ENCODE measurements at regions not wholly inside any gene's neighbourhood (a gene's known extent, or its start where the extent isn't known, plus 50 kb on each side); places are given as distances from the start of the nearest gene placed in this dataset.

- FAIRE-seq, result no peak
- no peak overlapping the region for H3K4ac ChIP-seq (replicated peaks; ENCODE audit: insufficient read length, low read depth, low read length)
- no peaks in the 10 kb centered on the region for H3K79me2 ChIP-seq (ENCODE audit: control insufficient read depth in 1 of 2, insufficient read depth in 2 of 2, low read length in 2 of 2)
- H3K56ac ChIP-seq (replicated peaks; ENCODE audit: insufficient read length, low read depth, low read length), result no peak overlapping the region
- no peaks in the 10 kb centered on the region for H3K36me3 ChIP-seq (ENCODE audit: control insufficient read depth in 2 of 4, insufficient read depth in 4 of 4, low read length in 3 of 4)
- no peak overlapping the region for H3K27ac ChIP-seq (ENCODE audit: low read depth, low read length)
- H3K14ac ChIP-seq (ENCODE audit: insufficient read length), result no peak overlapping the region
- H2BK20ac ChIP-seq (ENCODE audit: low read length), result no peak overlapping the region
- no peaks in the 10 kb centered on the region for H3K4me1 ChIP-seq (replicated peaks in 1 of 4; ENCODE audit: control insufficient read depth in 3 of 4, insufficient read depth in 4 of 4, low read length in 3 of 4)
- ChIA-PET CTCF (ENCODE audit: partially characterized antibody) (interaction anchor here (1.0 kb wide), 1 partner anchor 10 kb away, joined by 3 read pairs; no protein-coding TSS in a partner anchor), POLR2A (ENCODE audit: partially characterized antibody) (no interaction called here)
- no peak overlapping the region for H4K91ac ChIP-seq (replicated peaks; ENCODE audit: insufficient read length, low read length)
- H2BK5ac ChIP-seq (ENCODE audit: low read depth, low read length), result no peak overlapping the region
- H2BK12ac ChIP-seq (ENCODE audit: low read depth, low read length), result no peak overlapping the region
- H3K18ac ChIP-seq (ENCODE audit: extremely low read depth, low read length), result no peak overlapping the region
- no peaks in the 10 kb centered on the region for H4K20me1 ChIP-seq (replicated peaks in 1 of 2; ENCODE audit: control insufficient read depth in 1 of 2, insufficient read depth in 2 of 2, low read length in 2 of 2)
- WGBS, 2 experiments (ENCODE audit: extremely low coverage in 1 of 2, insufficient coverage in 1 of 2, insufficient read length in 1 of 2, insufficient replicate concordance in 2 of 2, low coverage in 1 of 2, low lambda C conversion rate in 2 of 2, missing lambda C conversion rate in 1 of 2), result 87% methylated on average over 2 of the region's 2 CpGs; no CpG with 5 or more reads in 1 of the 2 experiments
- H3K27me3 ChIP-seq (replicated peaks in 1 of 4; ENCODE audit: control insufficient read depth in 3 of 4, extremely low read depth in 1 of 4, insufficient read depth in 3 of 4, low read length in 3 of 4), result no peaks in the 10 kb centered on the region
- no peaks in the 10 kb centered on the region for H3K79me1 ChIP-seq (ENCODE audit: low read depth, low read length)
- no peak overlapping the region for H2BK15ac ChIP-seq (ENCODE audit: low read length)
- H2BK120ac ChIP-seq (replicated peaks; ENCODE audit: low read depth, low read length), result no peak overlapping the region
- peaks cover 0 to 5% of the 10 kb centered on the region in 2 experiments; a peak in 1 of 4 replicates for H3K9me3 ChIP-seq (ENCODE audit: insufficient read depth in 2 of 2, low read depth in 1 of 2, low read length in 1 of 2)
- no peak overlapping the region for H2AK5ac ChIP-seq (ENCODE audit: low read depth, low read length)
- no peak overlapping the region for H3K4me3 ChIP-seq (ENCODE audit: extremely low read depth in 1 of 4, insufficient read depth in 2 of 4, low read depth in 3 of 4, low read length in 4 of 4)
- no peak for DNase-seq (ENCODE audit: low read depth in 1 of 2, low spot score in 2 of 2)
- no peak overlapping the region for H4K8ac ChIP-seq (ENCODE audit: extremely low read depth, insufficient read depth, low read length)
- H3K4me2 ChIP-seq (ENCODE audit: insufficient read depth in 1 of 2, low read depth in 2 of 2, low read length in 2 of 2), result no peak overlapping the region
- H3K9ac ChIP-seq (replicated peaks in 1 of 4; ENCODE audit: extremely low read depth in 1 of 4, low read depth in 3 of 4, low read length in 3 of 4), result no peak overlapping the region
- H4K5ac ChIP-seq (ENCODE audit: insufficient read length, low read depth, low read length), result no peak overlapping the region
- no peaks in the 10 kb centered on the region for H3K23me2 ChIP-seq (ENCODE audit: low read depth, low read length)
- H3K23ac ChIP-seq (ENCODE audit: insufficient read length), result no peak overlapping the region
- H2AFZ ChIP-seq (ENCODE audit: low read length), result no peak overlapping the region
- TF ChIP-seq, protein P1, sequence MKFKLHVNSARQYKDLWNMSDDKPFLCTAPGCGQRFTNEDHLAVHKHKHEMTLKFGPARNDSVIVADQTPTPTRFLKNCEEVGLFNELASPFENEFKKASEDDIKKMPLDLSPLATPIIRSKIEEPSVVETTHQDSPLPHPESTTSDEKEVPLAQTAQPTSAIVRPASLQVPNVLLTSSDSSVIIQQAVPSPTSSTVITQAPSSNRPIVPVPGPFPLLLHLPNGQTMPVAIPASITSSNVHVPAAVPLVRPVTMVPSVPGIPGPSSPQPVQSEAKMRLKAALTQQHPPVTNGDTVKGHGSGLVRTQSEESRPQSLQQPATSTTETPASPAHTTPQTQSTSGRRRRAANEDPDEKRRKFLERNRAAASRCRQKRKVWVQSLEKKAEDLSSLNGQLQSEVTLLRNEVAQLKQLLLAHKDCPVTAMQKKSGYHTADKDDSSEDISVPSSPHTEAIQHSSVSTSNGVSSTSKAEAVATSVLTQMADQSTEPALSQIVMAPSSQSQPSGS (IDR thresholded peaks at IDR 0.05; ENCODE audit: low read length), result no peak
- no peak for TF ChIP-seq JUND (IDR thresholded peaks at IDR 0.05; ENCODE audit: low read length)
- no peak for TF ChIP-seq EGR1 (IDR thresholded peaks at IDR 0.05; ENCODE audit: borderline replicate concordance, low read depth, low read length)
- TF ChIP-seq BCL11A (IDR thresholded peaks at IDR 0.05; ENCODE audit: low read depth in 2 of 2, low read length in 2 of 2), result no peak
- TF ChIP-seq BRCA1 (IDR thresholded peaks at IDR 0.05; ENCODE audit: low read depth, low read length), result no peak
- no peak for TF ChIP-seq SIRT6 (IDR thresholded peaks at IDR 0.05; ENCODE audit: low read length)
- TF ChIP-seq, protein P2, sequence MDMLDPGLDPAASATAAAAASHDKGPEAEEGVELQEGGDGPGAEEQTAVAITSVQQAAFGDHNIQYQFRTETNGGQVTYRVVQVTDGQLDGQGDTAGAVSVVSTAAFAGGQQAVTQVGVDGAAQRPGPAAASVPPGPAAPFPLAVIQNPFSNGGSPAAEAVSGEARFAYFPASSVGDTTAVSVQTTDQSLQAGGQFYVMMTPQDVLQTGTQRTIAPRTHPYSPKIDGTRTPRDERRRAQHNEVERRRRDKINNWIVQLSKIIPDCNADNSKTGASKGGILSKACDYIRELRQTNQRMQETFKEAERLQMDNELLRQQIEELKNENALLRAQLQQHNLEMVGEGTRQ (IDR thresholded peaks at IDR 0.05; ENCODE audit: low read length), result no peak
- no peak for TF ChIP-seq MAFK (IDR thresholded peaks at IDR 0.05; ENCODE audit: low read depth, low read length)
- no peak for TF ChIP-seq ZNF274 (IDR thresholded peaks at IDR 0.05; ENCODE audit: borderline replicate concordance, extremely low read depth, low read length)
- no peak for TF ChIP-seq RBBP5 (IDR thresholded peaks at IDR 0.05; ENCODE audit: borderline replicate concordance, low read depth, low read length)
- TF ChIP-seq EZH2 (IDR thresholded peaks at IDR 0.05; ENCODE audit: low read depth, low read length, severe bottlenecking), result no peak
- TF ChIP-seq SP2 (IDR thresholded peaks at IDR 0.05; ENCODE audit: low read length), result no peak
- TF ChIP-seq CTBP2 (IDR thresholded peaks at IDR 0.05; ENCODE audit: borderline replicate concordance, insufficient read depth, insufficient read length, low read length), result no peak
Measured at GRCh38 chr5:9728261-9728660, 98.1 kb upstream of the TAS2R1 start.
